Urinary bladder (tissue), 3 donors: ENCODE measurements at regions not wholly inside any gene's neighbourhood (a gene's known extent, or its start where the extent isn't known, plus 50 kb on each side); places are given as distances from the start of the nearest gene placed in this dataset.
"Not testable (repeated sequence)": the region's sequence is repeated elsewhere in the genome, so short reads cannot be mapped to it uniquely, and the experiment has no call there.

Experiments used
- DNase-seq: peaks from one replicate; pipeline ENCODE4 v3.0.0-alpha.2; 2015; ENCODE audit errors: extremely low spot score
- H3K27ac ChIP-seq: one replicate; pipeline ENCODE4 v1.5.1; 2013; ENCODE audit warnings: low read depth, mild to moderate bottlenecking, moderate library complexity
- H3K36me3 ChIP-seq: one replicate; pipeline ENCODE4 v1.6.1; 2013; ENCODE audit warnings: mild to moderate bottlenecking, moderate library complexity; ENCODE audit not compliant: insufficient read depth
- H3K4me1 ChIP-seq: one replicate; pipeline ENCODE4 v1.6.1; 2013; ENCODE audit warnings: mild to moderate bottlenecking, moderate library complexity; ENCODE audit not compliant: insufficient read depth
- H3K4me3 ChIP-seq: one replicate; pipeline ENCODE4 v1.5.1; 2013; ENCODE audit warnings: low read depth, low read length
- WGBS: extraction: QIAGEN DNeasy Blood & Tissue Kit; methylation state at CpG from one replicate; pipeline ENCODE4 v1.1.7; 2013; 5-methylcytosine and 5-hydroxymethylcytosine counted together
- donor health status: healthy with polysubstance abuse.
- donor health status: healthy.

DNA sequence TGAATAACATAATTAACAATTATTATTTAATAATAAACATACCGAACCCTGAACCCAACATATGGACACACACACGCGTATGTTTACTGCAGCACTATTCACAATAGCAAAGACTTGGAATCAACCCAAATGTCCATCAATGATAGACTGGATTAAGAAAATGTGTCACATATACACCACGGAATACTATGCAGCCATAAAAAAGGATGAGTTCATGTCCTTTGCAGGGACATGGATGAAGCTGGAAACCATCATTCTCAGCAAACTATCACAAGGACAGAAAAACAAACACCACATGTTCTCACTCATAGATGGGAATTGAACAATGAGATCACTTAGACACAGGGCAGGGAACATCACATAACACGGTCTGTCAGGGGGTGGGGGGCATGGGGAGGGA is 333.5 kb downstream of the KIF20B start:
- not testable (repeated sequence) for H3K36me3 ChIP-seq, H3K27ac ChIP-seq, H3K4me1 ChIP-seq, H3K4me3 ChIP-seq, DNase-seq
- 93% methylated on average over 5 of the region's 5 CpGs for WGBS

GRCh38 chr10:90041585-90041984 is 340.2 kb downstream of the KIF20B start:
- no peaks in the 10 kb centered on the region for H3K4me1 ChIP-seq
- no peak overlapping the region for H3K4me3 ChIP-seq
- H3K27ac ChIP-seq: no peak overlapping the region
- WGBS: 86% methylated on average over 4 of the region's 4 CpGs
- H3K36me3 ChIP-seq: no peaks in the 10 kb centered on the region
- no peak for DNase-seq

GRCh38 chr10:90042075-90042474 is 340.7 kb downstream of the KIF20B start:
- Histone ChIP-seq H3K4me3 (no peak overlapping the region), H3K36me3 (no peaks in the 10 kb centered on the region), H3K27ac (no peak overlapping the region), H3K4me1 (no peaks in the 10 kb centered on the region)
- no peak for DNase-seq
- 76% methylated on average over 7 of the region's 7 CpGs for WGBS

DNA sequence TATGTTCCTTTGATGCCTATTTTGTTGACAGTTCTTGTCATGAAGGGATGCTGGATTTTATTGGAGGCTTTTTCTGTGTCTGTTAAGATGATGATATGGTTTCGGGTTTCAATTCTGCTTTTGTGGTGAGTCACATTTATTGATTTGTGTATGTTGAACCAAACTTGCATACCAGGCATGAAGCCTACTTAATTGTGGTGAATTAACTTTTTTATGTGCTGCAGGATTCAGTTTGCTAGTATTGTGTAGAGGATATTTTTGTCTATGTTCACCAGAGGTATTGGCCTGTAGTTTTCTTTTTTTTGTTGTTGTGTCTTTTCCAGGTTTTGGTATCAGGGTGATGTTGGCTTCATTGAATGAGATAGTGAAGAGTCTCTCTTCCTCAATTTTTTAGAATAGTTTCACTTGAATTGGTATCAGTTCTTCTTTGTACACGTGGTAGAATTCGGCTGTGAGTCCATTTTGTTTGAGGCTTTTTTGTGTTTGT is 345.9 kb downstream of the KIF20B start:
- 89% methylated on average over 3 of the region's 3 CpGs for WGBS
- no peak for DNase-seq
- H3K27ac ChIP-seq: no peak overlapping the region
- no peaks in the 10 kb centered on the region for H3K36me3 ChIP-seq
- H3K4me1 ChIP-seq: no peaks in the 10 kb centered on the region
- H3K4me3 ChIP-seq: no peak overlapping the region

- no peaks in the 10 kb centered on the region for H3K36me3 ChIP-seq
- H3K27ac ChIP-seq: no peak overlapping the region
- DNase-seq: no peak
- H3K4me1 ChIP-seq: no peaks in the 10 kb centered on the region
- H3K4me3 ChIP-seq: no peak overlapping the region
These were observed 349.7 kb downstream of the KIF20B start for GRCh38 chr10:90051053-90051452.

- Histone ChIP-seq H3K27ac (no peak overlapping the region), H3K4me3 (no peak overlapping the region), H3K36me3 (no peaks in the 10 kb centered on the region), H3K4me1 (no peaks in the 10 kb centered on the region)
- no peak for DNase-seq
These were observed 350.1 kb downstream of the KIF20B start for GRCh38 chr10:90051474-90051873.

DNA sequence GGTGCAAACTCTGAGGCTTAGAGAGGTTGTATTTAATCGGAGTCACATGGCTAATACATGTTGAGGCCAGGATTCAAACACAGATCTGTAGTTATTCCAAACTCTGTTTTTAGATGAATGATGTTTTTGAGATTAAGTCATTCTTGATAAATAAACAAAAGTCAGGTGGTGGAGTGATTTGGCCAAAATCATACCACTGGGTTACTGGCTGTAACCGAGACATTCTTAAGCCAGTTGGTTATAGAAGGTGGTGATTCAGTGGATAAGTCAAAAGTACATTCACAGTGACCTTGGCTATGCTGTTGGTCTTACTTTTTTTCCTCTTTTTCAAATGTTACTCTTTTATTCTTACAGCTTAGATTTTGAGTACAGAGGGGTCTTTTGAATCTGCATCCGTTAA is 361.4 kb downstream of the KIF20B start:
- Histone ChIP-seq H3K27ac (no peak overlapping the region), H3K36me3 (no peaks in the 10 kb centered on the region), H3K4me3 (no peak overlapping the region), H3K4me1 (no peaks in the 10 kb centered on the region)
- 67% methylated on average over 3 of the region's 3 CpGs for WGBS
- DNase-seq: no peak

- 75% methylated on average over 1 of the region's 1 CpG for WGBS
- H3K4me1 ChIP-seq: no peaks in the 10 kb centered on the region
- H3K36me3 ChIP-seq: no peaks in the 10 kb centered on the region
- no peak for DNase-seq
- no peak overlapping the region for H3K27ac ChIP-seq
- H3K4me3 ChIP-seq: no peak overlapping the region
These were observed 362.9 kb downstream of the KIF20B start for GRCh38 chr10:90064295-90064694.

- no peaks in the 10 kb centered on the region for H3K36me3 ChIP-seq
- no peaks in the 10 kb centered on the region for H3K4me1 ChIP-seq
- H3K27ac ChIP-seq: no peak overlapping the region
- WGBS: 34% methylated on average over 2 of the region's 2 CpGs
- no peak overlapping the region for H3K4me3 ChIP-seq
- no peak for DNase-seq
These were observed 365.0 kb downstream of the KIF20B start for GRCh38 chr10:90066435-90066834.

DNA sequence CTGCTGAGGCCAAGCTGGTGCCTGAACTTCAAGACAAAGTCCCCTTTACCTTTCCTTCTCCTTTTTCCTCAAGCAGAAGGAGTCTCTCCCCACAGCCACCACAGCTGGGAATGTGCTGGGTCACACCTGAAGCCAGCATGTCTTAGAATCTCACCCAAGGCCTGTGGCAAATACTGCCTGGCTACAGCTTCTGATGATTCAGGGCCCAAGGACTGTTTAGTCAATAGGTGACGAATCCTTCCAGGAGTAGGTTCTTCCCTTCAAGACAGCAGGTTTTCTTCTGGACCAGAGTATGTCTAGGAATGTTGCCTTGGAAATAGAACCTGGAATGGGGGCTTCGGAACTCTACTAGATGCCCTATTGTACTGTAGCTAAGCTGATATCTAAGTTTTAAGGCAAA is 374.6 kb downstream of the KIF20B start:
- Histone ChIP-seq H3K4me3 (no peak overlapping the region), H3K36me3 (no peaks in the 10 kb centered on the region), H3K27ac (no peak overlapping the region), H3K4me1 (no peaks in the 10 kb centered on the region)
- DNase-seq: no peak
- 98% methylated on average over 2 of the region's 2 CpGs for WGBS

DNA sequence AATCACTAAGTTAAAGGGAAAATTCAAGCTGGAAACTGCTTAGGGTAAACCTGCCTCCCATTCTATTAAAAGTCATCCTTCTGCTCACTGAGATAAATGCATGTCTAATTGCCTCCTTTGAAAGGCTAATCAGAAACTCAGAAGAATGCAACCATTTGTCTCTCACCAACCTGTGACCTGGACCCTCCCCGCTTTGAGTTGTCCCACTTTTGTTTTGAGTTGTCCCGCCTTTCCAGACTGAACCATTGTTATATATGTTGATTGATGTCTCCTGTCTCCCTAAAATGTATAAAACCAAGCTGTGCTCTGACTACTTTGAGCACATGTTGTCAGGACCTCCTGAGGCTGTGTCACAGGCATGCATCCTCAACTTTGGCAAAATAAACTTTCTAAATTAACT is 378.4 kb downstream of the KIF20B start:
- H3K4me3 ChIP-seq: no peak overlapping the region
- no peak for DNase-seq
- no peak overlapping the region for H3K27ac ChIP-seq
- H3K4me1 ChIP-seq: no peaks in the 10 kb centered on the region
- no peaks in the 10 kb centered on the region for H3K36me3 ChIP-seq
- 83% methylated on average over 2 of the region's 2 CpGs for WGBS

DNA sequence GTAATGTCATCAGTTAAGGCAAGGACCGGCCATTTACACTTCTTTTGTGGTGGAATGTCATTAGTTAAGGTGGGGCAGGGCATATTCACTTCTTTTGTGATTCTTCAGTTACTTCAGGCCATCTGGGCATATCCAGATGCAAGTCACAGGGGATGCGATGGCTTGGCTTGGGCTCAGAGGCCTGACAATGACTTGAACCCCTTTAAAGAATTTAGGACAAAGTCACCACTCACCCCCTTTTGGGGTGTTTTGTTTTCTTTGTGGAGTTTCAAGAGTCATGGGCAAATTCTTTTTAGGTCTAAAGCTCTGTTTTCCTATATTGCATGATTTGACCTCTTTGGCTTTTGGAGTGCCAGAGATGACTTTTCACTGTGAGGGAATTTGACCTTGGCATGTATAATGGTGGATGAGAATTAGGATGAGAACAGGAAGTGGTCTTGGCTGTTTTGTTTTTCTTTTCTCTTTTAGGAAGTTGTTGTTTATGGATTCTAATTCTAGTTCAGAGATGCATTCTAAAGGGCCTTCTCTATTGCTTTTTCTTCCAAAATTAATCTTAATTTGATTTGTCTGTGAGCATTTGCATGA is 385.3 kb downstream of the KIF20B start:
- WGBS: 89% methylated on average over 1 of the region's 2 CpGs
- H3K27ac ChIP-seq, DNase-seq, H3K4me3 ChIP-seq, H3K36me3 ChIP-seq, H3K4me1 ChIP-seq: not testable (repeated sequence)

- Histone ChIP-seq H3K4me3 (no peak overlapping the region), H3K36me3 (no peaks in the 10 kb centered on the region), H3K4me1 (no peaks in the 10 kb centered on the region), H3K27ac (no peak overlapping the region)
- no peak for DNase-seq
- WGBS: 89% methylated on average over 2 of the region's 2 CpGs
These were observed 386.0 kb downstream of the KIF20B start for GRCh38 chr10:90087197-90088023.

DNA sequence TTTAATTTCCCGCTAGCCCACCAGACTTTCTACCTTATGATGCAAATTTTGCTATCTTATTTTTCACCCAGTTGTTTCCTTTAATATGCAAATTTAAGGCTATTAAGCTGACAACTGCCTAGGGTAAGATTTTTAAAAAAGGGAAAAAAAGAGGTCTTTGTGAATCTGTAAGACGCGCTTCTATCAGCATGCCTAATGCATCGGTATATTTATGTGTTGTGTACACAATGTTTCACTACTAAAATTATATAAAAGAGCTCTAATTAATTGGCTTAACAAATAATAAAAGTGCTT is 386.6 kb downstream of the KIF20B start:
- H3K4me1 ChIP-seq: no peaks in the 10 kb centered on the region
- no peaks in the 10 kb centered on the region for H3K36me3 ChIP-seq
- H3K27ac ChIP-seq: no peak overlapping the region
- no peak for DNase-seq
- H3K4me3 ChIP-seq: no peak overlapping the region
- 91% methylated on average over 4 of the region's 4 CpGs for WGBS
